ENCODE measurements at regions not wholly inside any gene's neighbourhood (a gene's known extent, or its start where the extent isn't known, plus 50 kb on each side); places are given as distances from the start of the nearest gene placed in this dataset.

DNA sequence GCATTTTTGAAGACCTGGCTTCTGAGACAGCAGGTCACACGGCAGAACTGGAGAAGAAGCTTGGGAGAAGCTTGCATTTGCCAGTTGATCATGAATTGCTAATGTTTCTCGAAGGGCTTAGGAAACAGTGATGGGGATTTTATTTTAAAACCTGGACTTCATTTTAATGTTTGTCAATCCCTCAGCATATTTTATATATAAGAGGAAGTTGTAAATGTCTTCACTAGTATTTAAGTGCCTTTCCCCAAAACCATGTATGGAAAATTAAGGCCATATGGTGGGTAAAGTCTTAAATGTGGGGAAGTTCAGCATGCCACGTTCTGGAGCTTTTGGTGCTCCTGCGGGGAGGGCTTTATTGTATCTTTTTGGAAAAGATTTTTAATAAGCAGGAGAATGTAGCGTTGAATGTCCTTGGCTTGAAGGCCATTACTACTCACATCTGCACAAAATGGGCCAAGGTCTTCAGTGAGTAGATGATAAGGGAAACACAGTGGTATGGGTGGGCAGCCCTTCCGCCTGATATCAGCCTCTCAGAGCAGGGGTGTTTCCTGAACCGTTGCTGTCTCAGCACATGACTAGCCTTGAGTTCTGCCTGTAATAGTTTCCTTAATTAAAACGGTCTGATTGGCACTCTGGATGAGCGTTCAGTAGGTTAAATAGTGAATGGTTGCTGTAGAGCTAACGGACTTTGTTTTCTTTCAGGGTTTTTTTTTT lies 511.4 kb downstream of the PCNX1 start:
- TF ChIP-seq, protein P1, sequence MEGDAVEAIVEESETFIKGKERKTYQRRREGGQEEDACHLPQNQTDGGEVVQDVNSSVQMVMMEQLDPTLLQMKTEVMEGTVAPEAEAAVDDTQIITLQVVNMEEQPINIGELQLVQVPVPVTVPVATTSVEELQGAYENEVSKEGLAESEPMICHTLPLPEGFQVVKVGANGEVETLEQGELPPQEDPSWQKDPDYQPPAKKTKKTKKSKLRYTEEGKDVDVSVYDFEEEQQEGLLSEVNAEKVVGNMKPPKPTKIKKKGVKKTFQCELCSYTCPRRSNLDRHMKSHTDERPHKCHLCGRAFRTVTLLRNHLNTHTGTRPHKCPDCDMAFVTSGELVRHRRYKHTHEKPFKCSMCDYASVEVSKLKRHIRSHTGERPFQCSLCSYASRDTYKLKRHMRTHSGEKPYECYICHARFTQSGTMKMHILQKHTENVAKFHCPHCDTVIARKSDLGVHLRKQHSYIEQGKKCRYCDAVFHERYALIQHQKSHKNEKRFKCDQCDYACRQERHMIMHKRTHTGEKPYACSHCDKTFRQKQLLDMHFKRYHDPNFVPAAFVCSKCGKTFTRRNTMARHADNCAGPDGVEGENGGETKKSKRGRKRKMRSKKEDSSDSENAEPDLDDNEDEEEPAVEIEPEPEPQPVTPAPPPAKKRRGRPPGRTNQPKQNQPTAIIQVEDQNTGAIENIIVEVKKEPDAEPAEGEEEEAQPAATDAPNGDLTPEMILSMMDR (IDR thresholded peaks at IDR 0.05): no peak
- TF ChIP-seq POLR2A (IDR thresholded peaks at IDR 0.05) (no peak), POLR2AphosphoS5 (IDR thresholded peaks at IDR 0.05) (no peak)

All from prostate gland (tissue), 2 donors.